ENCODE measurements at regions not wholly inside any gene's neighbourhood (a gene's known extent, or its start where the extent isn't known, plus 50 kb on each side); places are given as distances from the start of the nearest gene placed in this dataset.

GRCh38 chr1:82185084-82185483 is 384.4 kb downstream of the ADGRL2 start:
- Mint-ChIP-seq H3K4me1 (no peaks in the 10 kb centered on the region), H3K9me3 (no peaks in the 10 kb centered on the region), H3K4me3 (no peak overlapping the region), H3K27me3 (ENCODE audit: low read depth) (no peaks in the 10 kb centered on the region), H3K27ac (no peak overlapping the region), H3K36me3 (no peaks in the 10 kb centered on the region)
- ATAC-seq (no peak), DNase-seq (ENCODE audit: low spot score) (no peak)
- CTCF ChIA-PET = no interaction called here
- POLR2A ChIA-PET = no interaction called here
- TF ChIP-seq ZNF281 (CRISPR knock-in tag; IDR thresholded peaks at IDR 0.05) = no peak
- TF ChIP-seq ZNF263 (CRISPR knock-in tag; IDR thresholded peaks at IDR 0.05; ENCODE audit: low read depth) = no peak
- no peak for TF ChIP-seq ZNF232 (CRISPR knock-in tag; IDR thresholded peaks at IDR 0.05)
- no peak for TF ChIP-seq TCF7 (CRISPR knock-in tag; IDR thresholded peaks at IDR 0.05; ENCODE audit: low read depth)

- CTCF ChIA-PET = no interaction called here
These were observed 381.1 kb downstream of the ADGRL2 start for GRCh38 chr1:82181846-82182245.

GRCh38 chr1:82179131-82179530 is 378.4 kb downstream of the ADGRL2 start:
- H3K4me3 Mint-ChIP-seq = no peak overlapping the region
- CTCF ChIA-PET = no interaction called here
- H3K9me3 Mint-ChIP-seq = no peaks in the 10 kb centered on the region
- TF ChIP-seq JAZF1 (CRISPR knock-in tag; IDR thresholded peaks at IDR 0.05) = no peak
- no peaks in the 10 kb centered on the region for H3K27me3 Mint-ChIP-seq (ENCODE audit: low read depth)
- no peak overlapping the region for H3K27ac Mint-ChIP-seq
- POLR2A ChIA-PET = no interaction called here
- no peak for DNase-seq (ENCODE audit: low spot score)
- ATAC-seq = no peak
- no peaks in the 10 kb centered on the region for H3K4me1 Mint-ChIP-seq
- H3K36me3 Mint-ChIP-seq = no peaks in the 10 kb centered on the region

More at GRCh38 chr1:82181846-82182245, 381.1 kb downstream of the ADGRL2 start:
- Mint-ChIP-seq H3K9me3 (no peaks in the 10 kb centered on the region), H3K27ac (no peak overlapping the region), H3K4me1 (no peaks in the 10 kb centered on the region), H3K27me3 (ENCODE audit: low read depth) (no peaks in the 10 kb centered on the region), H3K36me3 (no peaks in the 10 kb centered on the region), H3K4me3 (no peak overlapping the region)
- DNase-seq (ENCODE audit: low spot score) (no peak), ATAC-seq (no peak)
- TF ChIP-seq SP1 (CRISPR knock-in tag; conservative IDR thresholded peaks at IDR 0.05) = no peak
- TF ChIP-seq ZNF121 (CRISPR knock-in tag; IDR thresholded peaks at IDR 0.05) = no peak
- no peak for TF ChIP-seq AR (CRISPR knock-in tag; IDR thresholded peaks at IDR 0.05)
- TF ChIP-seq NR3C1 (CRISPR knock-in tag; conservative IDR thresholded peaks at IDR 0.05; ENCODE audit: low read depth) = no peak
- no peak for TF ChIP-seq ATF2 (CRISPR knock-in tag; IDR thresholded peaks at IDR 0.05; ENCODE audit: borderline replicate concordance, low read depth)
- TF ChIP-seq ZMAT4 (CRISPR knock-in tag; IDR thresholded peaks at IDR 0.05) = no peak
- POLR2A ChIA-PET = interaction anchor here (0.6 kb wide), 2 partner anchors 196 to 652 kb away, joined by 4 to 5 read pairs; no protein-coding TSS in a partner anchor

- ATAC-seq (no peak), DNase-seq (ENCODE audit: low spot score) (no peak)
- no peak overlapping the region for H3K4me3 Mint-ChIP-seq
- H3K9me3 Mint-ChIP-seq = peaks cover 12% of the 10 kb centered on the region
- ChIA-PET POLR2A (interaction anchor here (0.6 kb wide), 1 partner anchor 13 kb away, joined by 4 read pairs; no protein-coding TSS in a partner anchor), CTCF (no interaction called here)
- H3K27me3 Mint-ChIP-seq (ENCODE audit: low read depth) = no peaks in the 10 kb centered on the region
- H3K27ac Mint-ChIP-seq = no peak overlapping the region
- H3K36me3 Mint-ChIP-seq = no peaks in the 10 kb centered on the region
- H3K4me1 Mint-ChIP-seq = no peaks in the 10 kb centered on the region
- no peak for TF ChIP-seq ZNF219 (CRISPR knock-in tag; IDR thresholded peaks at IDR 0.05; ENCODE audit: borderline replicate concordance)
- TF ChIP-seq NFYB (CRISPR knock-in tag; conservative IDR thresholded peaks at IDR 0.05; ENCODE audit: low read depth) = no peak
- no peak for TF ChIP-seq GTF2I (CRISPR knock-in tag; conservative IDR thresholded peaks at IDR 0.05)
- no peak for TF ChIP-seq FOXJ3 (CRISPR knock-in tag; IDR thresholded peaks at IDR 0.05; ENCODE audit: borderline replicate concordance)
- no peak for TF ChIP-seq AR (CRISPR knock-in tag; IDR thresholded peaks at IDR 0.05)
- TF ChIP-seq NFE2L1 (CRISPR knock-in tag; IDR thresholded peaks at IDR 0.05) = no peak
- no peak for TF ChIP-seq SMAD3 (CRISPR knock-in tag; IDR thresholded peaks at IDR 0.05; ENCODE audit: borderline replicate concordance)
- no peak for TF ChIP-seq ZSCAN18 (CRISPR knock-in tag; IDR thresholded peaks at IDR 0.05)
- TF ChIP-seq JAZF1 (CRISPR knock-in tag; IDR thresholded peaks at IDR 0.05) = no peak
These were observed 376.5 kb downstream of the ADGRL2 start for GRCh38 chr1:82177192-82177591.
